ENCODE measurements at regions not wholly inside any gene's neighbourhood (a gene's known extent, or its start where the extent isn't known, plus 50 kb on each side); places are given as distances from the start of the nearest gene placed in this dataset.

DNA sequence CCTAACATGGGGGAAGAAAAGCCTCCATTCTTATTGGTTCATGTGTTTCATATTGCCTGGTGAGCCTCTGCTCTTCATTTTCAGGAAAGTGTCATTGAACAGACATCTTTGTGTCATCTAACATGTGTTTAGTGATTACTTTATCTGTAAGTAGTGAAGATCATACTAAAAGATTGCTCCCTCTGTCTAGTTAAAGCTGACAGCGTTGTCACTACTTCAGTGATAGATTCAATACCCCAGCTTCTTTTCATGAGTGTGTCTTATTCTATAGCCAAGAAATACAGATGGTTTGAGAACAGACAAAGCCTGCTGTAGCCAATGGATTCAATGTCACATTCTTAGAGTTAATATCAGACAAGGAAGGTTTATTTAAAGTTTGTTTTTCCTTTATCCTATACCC is 85.1 kb downstream of the NKX6-1 start:
- H3K9me3 ChIP-seq (replicated peaks; ENCODE audit: control insufficient read depth, insufficient read depth, low read depth, low read length), result no peaks in the 10 kb centered on the region
- no peak overlapping the region for H3K9ac ChIP-seq (ENCODE audit: insufficient read depth in 1 of 2, low read depth in 2 of 2, low read length in 2 of 2)
- in situ Hi-C loops (cut with MboI), result no loop called here
- no peaks in the 10 kb centered on the region for H3K9me1 ChIP-seq (ENCODE audit: control insufficient read depth, insufficient read depth, low read length)
- no peak for ATAC-seq
- no peak overlapping the region for H3K4me3 ChIP-seq
- no peaks in the 10 kb centered on the region for H3K27me3 ChIP-seq (ENCODE audit: control insufficient read depth in 2 of 2, insufficient read depth in 2 of 2, low read length in 2 of 2)
- no peak for TF ChIP-seq NEUROD1 (IDR thresholded peaks at IDR 0.05; ENCODE audit: borderline replicate concordance, low read depth, low read length, partially characterized antibody)
- TF ChIP-seq, protein P1, sequence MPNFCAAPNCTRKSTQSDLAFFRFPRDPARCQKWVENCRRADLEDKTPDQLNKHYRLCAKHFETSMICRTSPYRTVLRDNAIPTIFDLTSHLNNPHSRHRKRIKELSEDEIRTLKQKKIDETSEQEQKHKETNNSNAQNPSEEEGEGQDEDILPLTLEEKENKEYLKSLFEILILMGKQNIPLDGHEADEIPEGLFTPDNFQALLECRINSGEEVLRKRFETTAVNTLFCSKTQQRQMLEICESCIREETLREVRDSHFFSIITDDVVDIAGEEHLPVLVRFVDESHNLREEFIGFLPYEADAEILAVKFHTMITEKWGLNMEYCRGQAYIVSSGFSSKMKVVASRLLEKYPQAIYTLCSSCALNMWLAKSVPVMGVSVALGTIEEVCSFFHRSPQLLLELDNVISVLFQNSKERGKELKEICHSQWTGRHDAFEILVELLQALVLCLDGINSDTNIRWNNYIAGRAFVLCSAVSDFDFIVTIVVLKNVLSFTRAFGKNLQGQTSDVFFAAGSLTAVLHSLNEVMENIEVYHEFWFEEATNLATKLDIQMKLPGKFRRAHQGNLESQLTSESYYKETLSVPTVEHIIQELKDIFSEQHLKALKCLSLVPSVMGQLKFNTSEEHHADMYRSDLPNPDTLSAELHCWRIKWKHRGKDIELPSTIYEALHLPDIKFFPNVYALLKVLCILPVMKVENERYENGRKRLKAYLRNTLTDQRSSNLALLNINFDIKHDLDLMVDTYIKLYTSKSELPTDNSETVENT (CRISPR knock-in tag; IDR thresholded peaks at IDR 0.05), result no peak
- TF ChIP-seq TRIM24 (IDR thresholded peaks at IDR 0.05), result no peak
- no peak for TF ChIP-seq FOXK1 (CRISPR knock-in tag; IDR thresholded peaks at IDR 0.05; ENCODE audit: borderline replicate concordance)
- TF ChIP-seq DMBX1 (CRISPR knock-in tag; IDR thresholded peaks at IDR 0.05; ENCODE audit: borderline replicate concordance), result no peak
- TF ChIP-seq MBD2 (IDR thresholded peaks at IDR 0.05; ENCODE audit: borderline replicate concordance, low read depth), result no peak
- no peak for TF ChIP-seq GTF2A2 (tag; IDR thresholded peaks at IDR 0.05)
- TF ChIP-seq, protein P2, sequence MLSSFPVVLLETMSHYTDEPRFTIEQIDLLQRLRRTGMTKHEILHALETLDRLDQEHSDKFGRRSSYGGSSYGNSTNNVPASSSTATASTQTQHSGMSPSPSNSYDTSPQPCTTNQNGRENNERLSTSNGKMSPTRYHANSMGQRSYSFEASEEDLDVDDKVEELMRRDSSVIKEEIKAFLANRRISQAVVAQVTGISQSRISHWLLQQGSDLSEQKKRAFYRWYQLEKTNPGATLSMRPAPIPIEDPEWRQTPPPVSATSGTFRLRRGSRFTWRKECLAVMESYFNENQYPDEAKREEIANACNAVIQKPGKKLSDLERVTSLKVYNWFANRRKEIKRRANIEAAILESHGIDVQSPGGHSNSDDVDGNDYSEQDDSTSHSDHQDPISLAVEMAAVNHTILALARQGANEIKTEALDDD (IDR thresholded peaks at IDR 0.05), result no peak
- TF ChIP-seq PML (IDR thresholded peaks at IDR 0.05; ENCODE audit: low read length), result no peak
- TF ChIP-seq MCM7 (IDR thresholded peaks at IDR 0.05), result no peak
- no peaks in the 10 kb centered on the region for H3K4me1 ChIP-seq (replicated peaks in 1 of 2; ENCODE audit: control insufficient read depth in 2 of 2, insufficient read depth in 2 of 2, low read length in 2 of 2)
- no peak overlapping the region for H2AFZ ChIP-seq (ENCODE audit: low read depth, low read length)
- H3K27ac ChIP-seq (ENCODE audit: extremely low read depth, low read depth, low read length), result no peak overlapping the region
- FAIRE-seq, result no peak
- DNase-seq (ENCODE audit: extremely low read depth in 1 of 4, low spot score in 3 of 4), result no peak
- CTCF ChIA-PET (ENCODE audit: low intra/inter-chr PET ratio), result no interaction called here
- H3K79me2 ChIP-seq (ENCODE audit: control insufficient read depth, insufficient read depth, low read length), result no peaks in the 10 kb centered on the region
- H4K20me1 ChIP-seq (replicated peaks; ENCODE audit: control insufficient read depth, insufficient read depth, low read length), result no peaks in the 10 kb centered on the region
- intact Hi-C loops (cut with micrococcal nuclease), result no loop called here
- no peaks in the 10 kb centered on the region for H3K36me3 ChIP-seq (ENCODE audit: control insufficient read depth, insufficient read depth, low read length)
- BruUV-seq (replicated peaks), result no TSS peak
- 0% methylated on average over 1 of the region's 1 CpG for WGBS (ENCODE audit: insufficient coverage, low coverage, missing lambda C conversion rate)
- no peak overlapping the region for H3K4me2 ChIP-seq (ENCODE audit: insufficient read depth, low read length)
- POLR2A ChIA-PET, result no interaction called here

All from K562 (cell line).